ENCODE measurements at regions not wholly inside any gene's neighbourhood (a gene's known extent, or its start where the extent isn't known, plus 50 kb on each side); places are given as distances from the start of the nearest gene placed in this dataset.

GRCh38 chr16:76819226-76819916 lies 371.6 kb upstream of the MON1B start:
- Mint-ChIP-seq H3K36me3 (ENCODE audit: low read depth) (no peaks in the 10 kb centered on the region), H3K9me3 (no peaks in the 10 kb centered on the region), H3K27me3 (no peaks in the 10 kb centered on the region), H3K27ac (no peak overlapping the region), H3K4me1 (no peaks in the 10 kb centered on the region), H3K4me3 (no peak overlapping the region)
- DNase-seq (no peak), ATAC-seq (ENCODE audit: low read depth) (no peak)
- CTCF ChIA-PET = no interaction called here
- POLR2A ChIA-PET = no interaction called here
- intact Hi-C loops (cut with micrococcal nuclease) = no loop called here
- TF ChIP-seq CTCF (IDR thresholded peaks at IDR 0.05) = no peak

- Mint-ChIP-seq H3K9me3 (peaks cover under 1% of the 10 kb centered on the region), H3K4me1 (no peaks in the 10 kb centered on the region), H3K36me3 (ENCODE audit: low read depth) (no peaks in the 10 kb centered on the region), H3K27ac (no peak overlapping the region), H3K27me3 (no peaks in the 10 kb centered on the region), H3K4me3 (no peak overlapping the region)
- intact Hi-C loops (cut with micrococcal nuclease) = no loop called here
- ATAC-seq (ENCODE audit: low read depth) (no peak), DNase-seq (no peak)
- TF ChIP-seq CTCF (IDR thresholded peaks at IDR 0.05) = no peak
- CTCF ChIA-PET = no interaction called here
- POLR2A ChIA-PET = interaction anchor here (0.6 kb wide), 1 partner anchor 1562 kb away, joined by 3 read pairs; no protein-coding TSS in a partner anchor
These were observed 366.8 kb upstream of the MON1B start for GRCh38 chr16:76824221-76824620.

GRCh38 chr16:76824791-76825190 lies 366.2 kb upstream of the MON1B start:
- DNase-seq (no peak), ATAC-seq (ENCODE audit: low read depth) (no peak)
- intact Hi-C loops (cut with micrococcal nuclease) = no loop called here
- Mint-ChIP-seq H3K4me3 (no peak overlapping the region), H3K27ac (no peak overlapping the region), H3K27me3 (no peaks in the 10 kb centered on the region), H3K4me1 (no peaks in the 10 kb centered on the region), H3K9me3 (peaks cover 2% of the 10 kb centered on the region), H3K36me3 (ENCODE audit: low read depth) (no peaks in the 10 kb centered on the region)
- CTCF ChIA-PET = no interaction called here
- POLR2A ChIA-PET = no interaction called here
- no peak for TF ChIP-seq CTCF (IDR thresholded peaks at IDR 0.05)

- ChIA-PET POLR2A (no interaction called here), CTCF (no interaction called here)
- no peaks in the 10 kb centered on the region for H3K4me1 Mint-ChIP-seq
- H3K27me3 Mint-ChIP-seq = no peaks in the 10 kb centered on the region
- no peaks in the 10 kb centered on the region for H3K36me3 Mint-ChIP-seq (ENCODE audit: low read depth)
- DNase-seq = no peak
- no peak overlapping the region for H3K4me3 Mint-ChIP-seq
- H3K27ac Mint-ChIP-seq = no peak overlapping the region
- peaks cover 5% of the 10 kb centered on the region for H3K9me3 Mint-ChIP-seq
- TF ChIP-seq CTCF (IDR thresholded peaks at IDR 0.05) = no peak
- no peak for ATAC-seq (ENCODE audit: low read depth)
- intact Hi-C loops (cut with micrococcal nuclease) = no loop called here
These were observed 355.7 kb upstream of the MON1B start for GRCh38 chr16:76835339-76835738.

GRCh38 chr16:76835779-76836300 lies 355.1 kb upstream of the MON1B start:
- no peaks in the 10 kb centered on the region for H3K27me3 Mint-ChIP-seq
- DNase-seq (no peak), ATAC-seq (ENCODE audit: low read depth) (no peak)
- CTCF ChIA-PET = no interaction called here
- TF ChIP-seq CTCF (IDR thresholded peaks at IDR 0.05) = no peak
- peaks cover 5% of the 10 kb centered on the region for H3K9me3 Mint-ChIP-seq
- POLR2A ChIA-PET = no interaction called here
- no peak overlapping the region for H3K4me3 Mint-ChIP-seq
- H3K27ac Mint-ChIP-seq = no peak overlapping the region
- H3K4me1 Mint-ChIP-seq = no peaks in the 10 kb centered on the region
- no peaks in the 10 kb centered on the region for H3K36me3 Mint-ChIP-seq (ENCODE audit: low read depth)
- intact Hi-C loops (cut with micrococcal nuclease) = no loop called here

Measured in activated B cell treated with CpG ODN at 0.5 μM for 24 hours (primary cell).